ENCODE measurements at regions not wholly inside any gene's neighbourhood (a gene's known extent, or its start where the extent isn't known, plus 50 kb on each side); places are given as distances from the start of the nearest gene placed in this dataset.

- no peak for DNase-seq (ENCODE audit: low read depth, low spot score)
Measured at GRCh38 chr6:77979204-77979603, 326.4 kb downstream of the MEI4 start.

GRCh38 chr6:77986380-77987034 lies 333.7 kb downstream of the MEI4 start:
- no peak for DNase-seq (ENCODE audit: low read depth, low spot score)

GRCh38 chr6:77987035-77987384 lies 334.2 kb downstream of the MEI4 start:
- no peak for DNase-seq (ENCODE audit: low read depth, low spot score)

GRCh38 chr6:78010130-78010529 lies 357.3 kb downstream of the MEI4 start:
- no peak for DNase-seq (ENCODE audit: low read depth, low spot score)

- DNase-seq (ENCODE audit: low read depth, low spot score): no peak
Measured at GRCh38 chr6:78020586-78020985, 367.7 kb downstream of the MEI4 start.

- DNase-seq (ENCODE audit: low read depth, low spot score): no peak
Measured at GRCh38 chr6:78025502-78025901, 372.7 kb downstream of the MEI4 start.

- no peak for DNase-seq (ENCODE audit: low read depth, low spot score)
Measured at GRCh38 chr6:78031228-78031627, 378.4 kb downstream of the MEI4 start.

- no peak for DNase-seq (ENCODE audit: low read depth, low spot score)
Measured at GRCh38 chr6:78059171-78059570, 406.3 kb downstream of the MEI4 start.

- no peak for DNase-seq (ENCODE audit: low read depth, low spot score)
Measured at GRCh38 chr6:78062993-78063392, 410.2 kb downstream of the MEI4 start.

- no peak for DNase-seq (ENCODE audit: low read depth, low spot score)
Measured at GRCh38 chr6:78076371-78076770, 423.5 kb downstream of the MEI4 start.

GRCh38 chr6:78089531-78089930 lies 436.7 kb downstream of the MEI4 start:
- DNase-seq (ENCODE audit: low read depth, low spot score): peak; percentile 6

GRCh38 chr6:78093906-78094305 lies 441.1 kb downstream of the MEI4 start:
- DNase-seq (ENCODE audit: low read depth, low spot score): no peak

GRCh38 chr6:78101387-78101786 lies 448.5 kb downstream of the MEI4 start:
- DNase-seq (ENCODE audit: low read depth, low spot score): no peak

GRCh38 chr6:78110641-78111040 lies 457.8 kb downstream of the MEI4 start:
- DNase-seq (ENCODE audit: low read depth, low spot score): no peak

- no peak for DNase-seq (ENCODE audit: low read depth, low spot score)
Measured at GRCh38 chr6:78117966-78118365, 465.1 kb downstream of the MEI4 start.

GRCh38 chr6:78131521-78131920 lies 478.7 kb downstream of the MEI4 start:
- DNase-seq (ENCODE audit: low read depth, low spot score): no peak

- DNase-seq (ENCODE audit: low read depth, low spot score): no peak
Measured at GRCh38 chr6:78132671-78133410, 480.0 kb downstream of the MEI4 start.

GRCh38 chr6:78150425-78150824 lies 497.6 kb downstream of the MEI4 start:
- DNase-seq (ENCODE audit: low read depth, low spot score): no peak

- no peak for DNase-seq (ENCODE audit: low read depth, low spot score)
Measured at GRCh38 chr6:78153976-78154375, 501.1 kb downstream of the MEI4 start.

- no peak for DNase-seq (ENCODE audit: low read depth, low spot score)
Measured at GRCh38 chr6:78157606-78158005, 504.8 kb downstream of the MEI4 start.

- DNase-seq (ENCODE audit: low read depth, low spot score): no peak
Measured at GRCh38 chr6:78188891-78189290, 536.1 kb downstream of the MEI4 start.

GRCh38 chr6:78192057-78192456 lies 539.2 kb downstream of the MEI4 start:
- no peak for DNase-seq (ENCODE audit: low read depth, low spot score)

- no peak for DNase-seq (ENCODE audit: low read depth, low spot score)
Measured at GRCh38 chr6:78199044-78199443, 546.2 kb downstream of the MEI4 start.

- no peak for DNase-seq (ENCODE audit: low read depth, low spot score)
Measured at GRCh38 chr6:78222226-78222625, 569.4 kb downstream of the MEI4 start.
